GM12872 (cell line): ENCODE measurements at regions not wholly inside any gene's neighbourhood (a gene's known extent, or its start where the extent isn't known, plus 50 kb on each side); places are given as distances from the start of the nearest gene placed in this dataset.

ENCODE experiments used
- TF ChIP-seq, protein P1 (sequence below): IDR thresholded peaks from 3 replicates; pipeline ENCODE4 v1.5.1; 2011; ENCODE audit warnings: low read depth, mild to moderate bottlenecking, low read length, moderate library complexity; ENCODE audit not compliant: insufficient read depth

DNA sequence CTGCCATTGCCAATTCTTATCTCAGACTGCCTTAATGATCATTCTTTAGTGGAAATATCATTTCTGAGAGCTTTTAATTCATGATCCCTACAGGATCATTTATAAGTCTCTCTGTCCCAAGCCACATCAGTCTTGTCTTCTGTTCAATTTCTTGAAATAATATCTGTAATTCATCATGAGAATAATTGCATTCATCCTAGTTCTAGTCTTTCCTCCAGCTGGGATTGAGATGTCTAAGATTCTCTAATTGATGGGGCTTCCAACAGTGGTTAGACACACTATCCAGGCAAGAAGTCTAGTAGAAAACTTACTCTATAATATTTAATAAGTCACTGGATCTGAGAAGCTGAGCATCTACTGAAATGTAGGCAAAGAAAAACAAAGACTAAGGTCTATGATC is 854.7 kb upstream of the ADGRL3 start:
- TF ChIP-seq, protein P1, sequence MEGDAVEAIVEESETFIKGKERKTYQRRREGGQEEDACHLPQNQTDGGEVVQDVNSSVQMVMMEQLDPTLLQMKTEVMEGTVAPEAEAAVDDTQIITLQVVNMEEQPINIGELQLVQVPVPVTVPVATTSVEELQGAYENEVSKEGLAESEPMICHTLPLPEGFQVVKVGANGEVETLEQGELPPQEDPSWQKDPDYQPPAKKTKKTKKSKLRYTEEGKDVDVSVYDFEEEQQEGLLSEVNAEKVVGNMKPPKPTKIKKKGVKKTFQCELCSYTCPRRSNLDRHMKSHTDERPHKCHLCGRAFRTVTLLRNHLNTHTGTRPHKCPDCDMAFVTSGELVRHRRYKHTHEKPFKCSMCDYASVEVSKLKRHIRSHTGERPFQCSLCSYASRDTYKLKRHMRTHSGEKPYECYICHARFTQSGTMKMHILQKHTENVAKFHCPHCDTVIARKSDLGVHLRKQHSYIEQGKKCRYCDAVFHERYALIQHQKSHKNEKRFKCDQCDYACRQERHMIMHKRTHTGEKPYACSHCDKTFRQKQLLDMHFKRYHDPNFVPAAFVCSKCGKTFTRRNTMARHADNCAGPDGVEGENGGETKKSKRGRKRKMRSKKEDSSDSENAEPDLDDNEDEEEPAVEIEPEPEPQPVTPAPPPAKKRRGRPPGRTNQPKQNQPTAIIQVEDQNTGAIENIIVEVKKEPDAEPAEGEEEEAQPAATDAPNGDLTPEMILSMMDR: no peak

DNA sequence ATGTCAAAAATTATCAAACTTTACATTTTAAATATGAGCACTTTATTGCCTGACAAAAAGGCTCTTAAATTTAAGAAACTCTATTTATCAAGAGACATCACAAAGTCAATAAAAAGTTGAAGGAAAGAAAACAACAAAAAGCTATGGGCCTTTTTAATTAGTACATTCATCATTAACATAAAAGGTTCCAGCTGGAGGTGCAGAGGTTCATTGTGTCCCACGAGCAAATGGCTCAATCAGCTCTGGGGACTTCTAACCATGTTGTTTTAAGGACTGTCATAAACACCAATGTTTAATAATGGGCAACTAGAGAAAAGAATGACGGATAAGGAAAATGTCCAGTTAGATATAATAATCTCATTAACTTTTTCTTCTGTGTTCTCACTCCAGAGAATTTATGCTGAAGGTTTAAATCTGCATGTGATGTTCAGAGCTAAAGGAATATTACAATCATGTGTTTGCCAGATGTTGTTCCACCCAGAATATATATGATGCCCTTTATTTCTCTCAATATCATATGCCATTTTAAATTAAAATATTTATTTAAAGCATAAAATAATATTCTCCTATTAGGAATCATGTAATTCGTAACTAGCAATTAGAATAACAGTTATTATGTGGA is 840.3 kb upstream of the ADGRL3 start:
- TF ChIP-seq, protein P1: no peak

DNA sequence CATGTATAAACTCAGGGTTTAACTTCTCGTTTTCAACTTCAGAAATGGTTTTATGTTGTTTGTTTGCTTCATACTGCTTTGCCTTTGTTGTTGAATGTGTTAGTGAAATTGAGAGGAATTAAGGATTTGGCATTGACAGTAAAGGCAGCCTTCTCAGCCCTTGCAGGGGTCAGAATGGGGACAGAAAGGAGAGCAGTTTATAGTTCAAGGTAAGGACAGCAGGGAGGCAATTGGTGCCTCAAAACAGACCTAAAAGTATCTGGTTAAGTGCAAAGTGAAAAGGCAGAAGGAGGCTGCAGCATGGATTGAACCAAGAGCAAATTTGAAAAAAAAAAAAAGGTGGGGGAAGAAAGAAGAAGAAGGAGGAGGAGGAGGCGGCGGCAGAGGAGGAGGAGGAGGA is 835.0 kb upstream of the ADGRL3 start:
- TF ChIP-seq, protein P1: no peak

DNA sequence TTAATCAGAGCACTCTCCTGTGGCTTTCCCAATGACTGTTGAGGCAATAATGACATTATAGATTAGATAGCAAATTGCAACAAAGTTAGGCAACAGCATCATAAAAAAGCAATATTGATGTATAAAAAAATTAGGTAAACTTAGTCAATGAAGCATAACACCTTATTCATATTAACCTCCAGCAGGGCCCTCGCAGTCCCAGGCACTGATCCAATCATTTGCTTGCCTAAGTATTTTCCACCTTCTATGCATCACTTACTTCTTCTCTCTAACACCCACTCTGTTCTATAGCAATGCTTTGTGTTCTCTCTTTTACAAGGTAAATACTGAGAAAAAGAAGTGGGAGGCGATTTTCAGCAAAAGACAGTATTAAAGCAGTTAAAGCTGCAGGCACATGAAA is 833.5 kb upstream of the ADGRL3 start:
- TF ChIP-seq, protein P1: no peak

DNA sequence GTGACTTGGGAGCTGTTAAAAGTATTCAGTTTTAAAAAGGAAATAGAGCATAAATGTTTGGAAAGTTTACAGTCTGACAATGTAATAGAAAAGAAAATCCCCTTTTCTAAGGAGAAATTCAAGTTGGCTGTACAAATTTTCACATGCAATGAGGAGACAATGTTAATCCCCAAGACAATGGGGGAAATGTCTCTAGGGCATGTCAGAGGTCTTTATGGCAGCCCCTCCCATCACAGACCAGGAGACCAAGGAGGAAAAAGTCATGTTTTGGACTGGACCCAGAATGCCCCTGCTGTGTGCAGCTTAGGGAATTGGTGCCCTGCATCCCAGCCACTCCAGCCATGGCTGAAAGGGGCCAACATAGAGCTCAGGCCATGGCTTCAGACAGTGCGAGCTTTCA is 831.1 kb upstream of the ADGRL3 start:
- TF ChIP-seq, protein P1: no peak

DNA sequence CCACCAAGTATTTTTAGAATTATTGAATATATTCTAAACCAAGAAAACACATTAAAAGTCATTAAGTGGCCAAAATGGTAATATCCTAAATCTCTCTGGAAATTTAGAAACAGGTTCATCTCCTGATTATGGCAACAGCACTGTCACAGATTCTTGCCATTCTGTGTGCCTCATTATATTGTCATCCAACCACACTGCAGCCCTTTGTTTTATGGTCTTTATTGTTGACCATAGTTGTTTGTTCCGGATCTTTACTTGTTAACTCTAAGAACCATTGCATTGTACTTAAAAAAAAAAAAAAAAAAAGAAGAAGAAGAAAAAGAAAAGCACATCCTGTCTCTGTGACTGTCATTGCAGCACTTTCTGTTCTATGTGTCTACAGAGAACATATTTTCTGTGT is 822.1 kb upstream of the ADGRL3 start:
- TF ChIP-seq, protein P1: no peak

DNA sequence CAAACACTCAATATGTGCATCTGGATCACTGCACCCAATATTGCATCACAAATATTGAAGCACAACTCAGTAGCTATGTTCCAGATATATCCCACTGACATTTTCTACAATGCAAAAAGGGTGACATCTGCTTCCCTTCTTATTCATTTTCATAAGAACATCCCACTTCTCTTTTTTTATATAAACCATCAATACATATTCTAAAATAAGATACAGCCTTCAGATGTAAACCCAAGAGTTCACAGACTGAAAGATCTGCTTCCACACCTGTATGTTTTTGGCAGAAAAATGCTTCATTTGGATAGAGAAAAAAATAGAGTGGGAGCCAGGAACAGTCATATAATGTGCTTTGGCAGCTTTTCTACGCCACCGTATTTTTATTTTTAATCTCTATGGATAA is 815.6 kb upstream of the ADGRL3 start:
- TF ChIP-seq, protein P1: no peak
